ENCODE measurements at regions not wholly inside any gene's neighbourhood (a gene's known extent, or its start where the extent isn't known, plus 50 kb on each side); places are given as distances from the start of the nearest gene placed in this dataset.

DNA sequence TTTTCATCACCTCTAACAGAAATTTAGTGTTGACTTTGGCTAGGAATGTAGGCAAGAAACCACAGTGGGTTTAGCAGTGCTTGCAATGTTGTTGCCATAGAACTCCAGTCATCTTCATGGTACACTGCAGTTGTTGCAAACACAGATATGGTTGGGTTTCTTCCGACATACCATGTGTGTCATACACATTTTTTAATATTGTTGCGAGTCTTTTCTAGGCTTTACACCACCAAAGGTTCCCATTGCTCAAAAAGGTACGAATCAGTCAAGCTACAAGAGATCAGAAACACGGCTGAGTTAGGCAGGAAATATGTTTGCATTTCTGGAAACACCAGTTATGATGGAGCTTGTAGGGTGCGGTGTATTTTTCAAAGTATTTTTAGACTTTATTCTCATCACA is 172.4 kb downstream of the SYK start:
- H3K27ac Mint-ChIP-seq = no peak overlapping the region
- POLR2A ChIA-PET = no interaction called here
- no peaks in the 10 kb centered on the region for H3K9me3 Mint-ChIP-seq (ENCODE audit: insufficient read depth)
- Histone ChIP-seq H3K9me3 (ENCODE audit: control extremely low read depth in 1 of 3, control insufficient read depth in 2 of 3, insufficient read depth in 1 of 3, low read length in 2 of 3) (no peaks in the 10 kb centered on the region), H3K36me3 (replicated peaks in 1 of 2; ENCODE audit: control extremely low read depth in 1 of 2, control insufficient read depth in 1 of 2, extremely low read depth in 1 of 2, insufficient read depth in 2 of 2, low read length in 1 of 2) (no peaks in the 10 kb centered on the region), H3K4me1 (ENCODE audit: control insufficient read depth in 2 of 2, insufficient read depth in 2 of 2, low read length in 2 of 2) (peaks cover 3 to 11% of the 10 kb centered on the region in 2 donors), H3K4me3 (ENCODE audit: control extremely low read depth in 1 of 5, extremely low read depth in 1 of 5, insufficient read depth in 1 of 5, low read depth in 2 of 5, low read length in 4 of 5) (no peak overlapping the region), H3K4me2 (replicated peaks; ENCODE audit: low read depth, low read length, poor library complexity, severe bottlenecking) (peak overlapping the region; percentile 15), H2AFZ (ENCODE audit: insufficient read depth, low read depth, low read length, poor library complexity, severe bottlenecking) (no peak overlapping the region), H4K20me1 (ENCODE audit: control insufficient read depth, insufficient read depth, low read length, poor library complexity, severe bottlenecking) (no peaks in the 10 kb centered on the region), H3K27me3 (replicated peaks in 1 of 4; ENCODE audit: control extremely low read depth in 1 of 4, control insufficient read depth in 3 of 4, insufficient read depth in 4 of 4, low read length in 3 of 4) (no peaks in the 10 kb centered on the region), H3K27ac (ENCODE audit: low read length in 2 of 2) (no peak overlapping the region), H3K79me2 (ENCODE audit: control insufficient read depth, insufficient read depth, low read length) (no peaks in the 10 kb centered on the region), H3K9ac (ENCODE audit: low read length) (no peak overlapping the region)
- intact Hi-C loops (cut with micrococcal nuclease) = no loop called here
- CTCF ChIA-PET = no interaction called here
- ATAC-seq (ENCODE audit: low read depth) = no peak
- WGBS (ENCODE audit: insufficient coverage) = no CpG with 5 or more reads among the region's 5 CpGs
- no peak overlapping the region for H3K4me3 Mint-ChIP-seq
- TF ChIP-seq EZH2 (IDR thresholded peaks at IDR 0.05; ENCODE audit: borderline replicate concordance, insufficient read depth, low read depth, low read length, poor library complexity, severe bottlenecking) = no peak
- H3K4me1 Mint-ChIP-seq = peaks cover 5% of the 10 kb centered on the region
- DNase-seq = no peak
- H3K27me3 Mint-ChIP-seq = peaks cover 29% of the 10 kb centered on the region

DNA sequence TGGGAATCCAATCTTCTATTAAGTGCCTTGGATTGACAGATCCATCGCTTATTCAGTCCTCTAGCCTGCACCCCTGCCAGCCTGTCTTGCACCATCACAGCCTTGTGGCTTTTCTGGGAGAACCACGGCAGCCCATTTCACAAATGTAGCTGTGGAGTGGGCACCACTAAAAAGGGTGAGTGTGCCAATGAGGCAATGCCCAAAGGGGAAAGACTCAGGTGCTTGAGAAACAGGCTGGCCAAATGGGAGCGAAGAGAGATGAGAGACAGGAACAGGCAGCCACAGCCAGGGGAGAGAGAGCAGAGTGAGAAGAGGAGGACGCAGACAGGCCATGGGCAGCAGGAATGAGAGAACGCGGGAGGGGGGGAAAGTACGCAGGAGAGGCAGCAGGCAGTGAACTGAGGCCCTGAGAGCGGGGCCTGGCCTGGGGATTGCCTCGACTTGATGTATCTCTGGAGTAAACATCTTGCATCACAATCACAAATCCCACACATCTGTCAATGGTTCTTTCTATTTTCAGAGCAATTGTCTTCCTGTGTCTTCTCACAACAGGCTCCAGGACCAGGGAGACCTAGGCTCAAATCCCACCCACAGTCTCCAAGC is 173.1 kb downstream of the SYK start:
- ChIA-PET POLR2A (no interaction called here), CTCF (no interaction called here)
- H4K20me1 ChIP-seq (ENCODE audit: control insufficient read depth, insufficient read depth, low read length, poor library complexity, severe bottlenecking) = no peaks in the 10 kb centered on the region
- no peak overlapping the region for H3K4me3 ChIP-seq (ENCODE audit: control extremely low read depth in 1 of 5, extremely low read depth in 1 of 5, insufficient read depth in 1 of 5, low read depth in 2 of 5, low read length in 4 of 5)
- no peak overlapping the region for H2AFZ ChIP-seq (ENCODE audit: insufficient read depth, low read depth, low read length, poor library complexity, severe bottlenecking)
- H3K4me2 ChIP-seq (replicated peaks; ENCODE audit: low read depth, low read length, poor library complexity, severe bottlenecking) = peak overlapping the region; percentile 15
- intact Hi-C loops (cut with micrococcal nuclease) = no loop called here
- DNase-seq = no peak
- Mint-ChIP-seq H3K4me3 (no peak overlapping the region), H3K27me3 (peaks cover 32% of the 10 kb centered on the region), H3K27ac (no peak overlapping the region), H3K9me3 (ENCODE audit: insufficient read depth) (no peaks in the 10 kb centered on the region), H3K4me1 (peaks cover 5% of the 10 kb centered on the region)
- no peaks in the 10 kb centered on the region for H3K36me3 ChIP-seq (replicated peaks in 1 of 2; ENCODE audit: control extremely low read depth in 1 of 2, control insufficient read depth in 1 of 2, extremely low read depth in 1 of 2, insufficient read depth in 2 of 2, low read length in 1 of 2)
- no peak for ATAC-seq (ENCODE audit: low read depth)
- H3K27me3 ChIP-seq (replicated peaks in 1 of 4; ENCODE audit: control extremely low read depth in 1 of 4, control insufficient read depth in 3 of 4, insufficient read depth in 4 of 4, low read length in 3 of 4) = no peaks in the 10 kb centered on the region
- H3K9ac ChIP-seq (ENCODE audit: low read length) = no peak overlapping the region
- no peak for TF ChIP-seq EZH2 (IDR thresholded peaks at IDR 0.05; ENCODE audit: borderline replicate concordance, insufficient read depth, low read depth, low read length, poor library complexity, severe bottlenecking)
- TF ChIP-seq, protein P1, sequence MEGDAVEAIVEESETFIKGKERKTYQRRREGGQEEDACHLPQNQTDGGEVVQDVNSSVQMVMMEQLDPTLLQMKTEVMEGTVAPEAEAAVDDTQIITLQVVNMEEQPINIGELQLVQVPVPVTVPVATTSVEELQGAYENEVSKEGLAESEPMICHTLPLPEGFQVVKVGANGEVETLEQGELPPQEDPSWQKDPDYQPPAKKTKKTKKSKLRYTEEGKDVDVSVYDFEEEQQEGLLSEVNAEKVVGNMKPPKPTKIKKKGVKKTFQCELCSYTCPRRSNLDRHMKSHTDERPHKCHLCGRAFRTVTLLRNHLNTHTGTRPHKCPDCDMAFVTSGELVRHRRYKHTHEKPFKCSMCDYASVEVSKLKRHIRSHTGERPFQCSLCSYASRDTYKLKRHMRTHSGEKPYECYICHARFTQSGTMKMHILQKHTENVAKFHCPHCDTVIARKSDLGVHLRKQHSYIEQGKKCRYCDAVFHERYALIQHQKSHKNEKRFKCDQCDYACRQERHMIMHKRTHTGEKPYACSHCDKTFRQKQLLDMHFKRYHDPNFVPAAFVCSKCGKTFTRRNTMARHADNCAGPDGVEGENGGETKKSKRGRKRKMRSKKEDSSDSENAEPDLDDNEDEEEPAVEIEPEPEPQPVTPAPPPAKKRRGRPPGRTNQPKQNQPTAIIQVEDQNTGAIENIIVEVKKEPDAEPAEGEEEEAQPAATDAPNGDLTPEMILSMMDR (IDR thresholded peaks at IDR 0.05) = no peak
- WGBS (ENCODE audit: insufficient coverage) = 96% methylated on average over 5 of the region's 9 CpGs
- H3K79me2 ChIP-seq (ENCODE audit: control insufficient read depth, insufficient read depth, low read length) = no peaks in the 10 kb centered on the region
- H3K4me1 ChIP-seq (ENCODE audit: control insufficient read depth in 2 of 2, insufficient read depth in 2 of 2, low read length in 2 of 2) = peaks cover 3 to 11% of the 10 kb centered on the region in 2 donors
- no peaks in the 10 kb centered on the region for H3K9me3 ChIP-seq (ENCODE audit: control extremely low read depth in 1 of 3, control insufficient read depth in 2 of 3, insufficient read depth in 1 of 3, low read length in 2 of 3)
- no peak overlapping the region for H3K27ac ChIP-seq (ENCODE audit: low read length in 2 of 2)
